A673 (cell line): ENCODE measurements at regions not wholly inside any gene's neighbourhood (a gene's known extent, or its start where the extent isn't known, plus 50 kb on each side); places are given as distances from the start of the nearest gene placed in this dataset.
A peak's percentile ranks its signal among the peaks of the same experiment; 100 is the strongest.

Source experiments
- BruUV-seq: library from RNA; stranded (reverse); fragments of 400-500 nt; replicated peaks from 2 replicates; lab custom pipeline; 2021; lab: Mats Ljungman, UMichigan
- CTCF ChIA-PET: fragments of 300-600 bp; sonication (Branson Sonifier 250); formaldehyde crosslinking; loops from one replicate; lab custom pipeline; 2022; ENCODE audit warnings: antibody characterized with exemption; lab: Charles Lee
- POLR2A ChIA-PET: fragments of 300-600 bp; sonication (Branson Sonifier 250); formaldehyde crosslinking; loops from one replicate; lab custom pipeline; 2022; ENCODE audit warnings: antibody characterized with exemption; ENCODE audit not compliant: low non-redundant PET; lab: Charles Lee
- DNase-seq: peaks from one replicate; pipeline ENCODE4 v3.0.0-alpha.2; 2015; ENCODE audit warnings: low spot score
- H3K27ac ChIP-seq: fragments of 200-600 bp; sonication (generic); 2 replicates; pipeline ENCODE4 v1.5.1; 2016; ENCODE audit warnings: mixed run types, low read depth, mild to moderate bottlenecking, mixed read lengths, antibody characterized with exemption, low read length; ENCODE audit not compliant: poor library complexity, severe bottlenecking
- H3K27me3 ChIP-seq: fragments of 200-600 bp; sonication (generic); replicated peaks from 2 replicates; pipeline ENCODE4 v1.6.1; 2017; ENCODE audit warnings: mixed run types, low read depth, mild to moderate bottlenecking, mixed read lengths, antibody characterized with exemption, low read length; ENCODE audit not compliant: insufficient read depth, poor library complexity
- H3K36me3 ChIP-seq: fragments of 200-600 bp; sonication (generic); 2 replicates; pipeline ENCODE4 v1.6.1; 2016; ENCODE audit warnings: mixed run types, mild to moderate bottlenecking, mixed read lengths, antibody characterized with exemption, low read length; ENCODE audit not compliant: insufficient read depth, poor library complexity, severe bottlenecking
- H3K4me1 ChIP-seq: fragments of 200-600 bp; sonication (generic); 2 replicates; pipeline ENCODE4 v1.6.1; 2017; ENCODE audit warnings: mixed run types, mild to moderate bottlenecking, mixed read lengths, antibody characterized with exemption, low read length; ENCODE audit not compliant: insufficient read depth, poor library complexity, severe bottlenecking
- H3K4me3 ChIP-seq: fragments of 200-600 bp; sonication (generic); 2 replicates; pipeline ENCODE4 v1.5.1; 2016; ENCODE audit warnings: low read depth, mixed run types, mild to moderate bottlenecking, mixed read lengths, low read length; ENCODE audit not compliant: poor library complexity, severe bottlenecking
- H3K9me3 ChIP-seq: fragments of 200-600 bp; sonication (generic); 2 replicates; pipeline ENCODE4 v1.6.1; 2016; ENCODE audit warnings: mixed run types, low read depth, mild to moderate bottlenecking, mixed read lengths, antibody characterized with exemption, low read length; ENCODE audit not compliant: poor library complexity, severe bottlenecking
- EZH2 ChIP-seq: fragments of 200-600 bp; sonication (generic); IDR thresholded peaks from 2 replicates; pipeline ENCODE4 v1.6.1; 2017; ENCODE audit warnings: borderline replicate concordance, low read depth, mild to moderate bottlenecking, mixed read lengths, antibody characterized with exemption, low read length; ENCODE audit not compliant: poor library complexity, severe bottlenecking
- intact Hi-C: fragments of 100-400 bp; cut with micrococcal nuclease; formaldehyde crosslinking; loops from one replicate; pipeline ENCODE4 v1.10.0; 2022; ENCODE audit not compliant: unreplicated experiment
- TF ChIP-seq, protein P1 (sequence below): fragments of 300-800, 200-600 bp; sonication (generic); conservative IDR thresholded peaks from 2 replicates; pipeline ENCODE4 v1.5.1; 2017; ENCODE audit warnings: low read depth, mild to moderate bottlenecking, antibody characterized with exemption, low read length, moderate library complexity, mixed read lengths

DNA sequence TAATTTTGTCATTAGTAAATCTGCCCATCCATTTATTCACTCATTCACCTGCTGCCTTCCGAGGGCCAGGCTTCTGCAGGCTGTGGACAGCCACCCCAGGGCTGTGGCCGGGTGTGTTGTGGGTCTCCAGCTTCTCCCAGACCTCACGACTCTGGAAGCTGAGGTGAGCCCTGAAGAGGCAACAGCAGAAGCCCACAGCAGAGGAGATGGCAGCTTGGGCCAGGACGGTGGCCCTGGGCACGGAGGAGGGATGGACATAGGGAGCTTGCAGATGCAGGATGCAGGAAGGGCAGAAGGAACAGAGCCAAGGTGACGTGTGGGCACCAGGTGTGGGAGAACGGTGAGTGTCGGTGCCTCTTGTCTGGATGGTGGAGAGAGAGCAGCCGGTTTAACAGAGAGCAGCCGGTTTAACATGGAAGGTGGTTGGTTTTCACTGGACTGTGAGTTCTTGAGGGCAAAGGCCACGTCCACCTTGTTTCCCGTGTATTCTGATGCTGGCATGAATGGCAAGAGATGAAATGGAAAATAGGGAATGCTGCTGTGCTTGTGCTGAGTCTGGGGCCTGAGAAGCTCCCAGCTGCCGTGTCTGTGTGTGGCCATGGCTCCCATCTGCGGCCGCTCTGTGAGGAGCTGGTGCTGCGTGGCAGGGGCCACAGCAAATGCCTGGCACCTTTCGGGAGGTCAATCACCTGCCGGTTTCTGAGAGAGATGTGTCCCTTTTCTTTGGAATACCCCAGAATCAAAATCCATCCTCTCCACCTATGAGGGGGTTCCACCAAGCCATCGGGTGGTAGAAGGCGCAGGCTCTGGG, 669.9 kb downstream of the BRD1 start:
- no peaks in the 10 kb centered on the region for H3K9me3 ChIP-seq
- H3K4me1 ChIP-seq: peaks cover 2% of the 10 kb centered on the region
- TF ChIP-seq, protein P1, sequence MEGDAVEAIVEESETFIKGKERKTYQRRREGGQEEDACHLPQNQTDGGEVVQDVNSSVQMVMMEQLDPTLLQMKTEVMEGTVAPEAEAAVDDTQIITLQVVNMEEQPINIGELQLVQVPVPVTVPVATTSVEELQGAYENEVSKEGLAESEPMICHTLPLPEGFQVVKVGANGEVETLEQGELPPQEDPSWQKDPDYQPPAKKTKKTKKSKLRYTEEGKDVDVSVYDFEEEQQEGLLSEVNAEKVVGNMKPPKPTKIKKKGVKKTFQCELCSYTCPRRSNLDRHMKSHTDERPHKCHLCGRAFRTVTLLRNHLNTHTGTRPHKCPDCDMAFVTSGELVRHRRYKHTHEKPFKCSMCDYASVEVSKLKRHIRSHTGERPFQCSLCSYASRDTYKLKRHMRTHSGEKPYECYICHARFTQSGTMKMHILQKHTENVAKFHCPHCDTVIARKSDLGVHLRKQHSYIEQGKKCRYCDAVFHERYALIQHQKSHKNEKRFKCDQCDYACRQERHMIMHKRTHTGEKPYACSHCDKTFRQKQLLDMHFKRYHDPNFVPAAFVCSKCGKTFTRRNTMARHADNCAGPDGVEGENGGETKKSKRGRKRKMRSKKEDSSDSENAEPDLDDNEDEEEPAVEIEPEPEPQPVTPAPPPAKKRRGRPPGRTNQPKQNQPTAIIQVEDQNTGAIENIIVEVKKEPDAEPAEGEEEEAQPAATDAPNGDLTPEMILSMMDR: no peak
- TF ChIP-seq EZH2: no peak
- intact Hi-C loops: no loop called here
- H3K27me3 ChIP-seq: no peaks in the 10 kb centered on the region
- POLR2A ChIA-PET: no interaction called here
- CTCF ChIA-PET: no interaction called here
- BruUV-seq: no TSS peak
- H3K27ac ChIP-seq: no peak overlapping the region
- DNase-seq: no peak
- no peaks in the 10 kb centered on the region for H3K36me3 ChIP-seq
- no peak overlapping the region for H3K4me3 ChIP-seq

DNA sequence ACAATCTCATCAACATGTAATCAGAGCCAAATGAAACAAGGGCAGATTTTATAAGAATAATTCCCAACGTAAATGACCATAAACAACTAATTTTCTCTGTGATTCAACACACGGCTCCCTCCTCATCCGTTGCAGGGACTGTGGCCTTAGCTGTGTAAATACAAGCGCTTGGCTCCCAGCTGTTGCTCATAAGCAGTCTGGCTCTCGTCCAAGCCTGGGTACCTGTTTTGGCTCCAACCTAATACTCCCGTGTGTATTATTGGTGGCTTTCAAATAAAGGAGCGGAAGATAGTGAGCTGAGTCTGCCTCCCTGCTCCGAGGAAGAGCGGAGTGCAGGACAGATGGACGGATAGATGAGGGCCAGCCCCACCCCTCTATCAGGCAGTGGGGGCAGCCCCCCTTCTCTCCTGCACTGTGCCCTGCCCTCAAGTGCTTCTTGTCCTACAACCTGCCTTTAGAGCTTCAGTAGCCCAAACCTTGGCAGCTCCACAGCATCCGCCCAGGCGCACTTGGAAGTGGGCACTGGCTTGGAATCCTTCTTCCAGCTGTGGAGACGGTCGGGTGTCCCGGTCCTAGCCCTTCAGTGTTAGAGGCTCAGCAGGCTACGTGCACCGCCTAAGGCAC, 670.9 kb downstream of the BRD1 start:
- ChIA-PET CTCF (no interaction called here), POLR2A (no interaction called here)
- Histone ChIP-seq H3K4me3 (no peak overlapping the region), H3K36me3 (no peaks in the 10 kb centered on the region), H3K4me1 (peaks cover 9% of the 10 kb centered on the region), H3K27me3 (no peaks in the 10 kb centered on the region), H3K9me3 (no peaks in the 10 kb centered on the region), H3K27ac (no peak overlapping the region)
- TF ChIP-seq, protein P1: no peak
- no peak for TF ChIP-seq EZH2
- intact Hi-C loops: no loop called here
- no peak for DNase-seq
- no TSS peak for BruUV-seq

DNA sequence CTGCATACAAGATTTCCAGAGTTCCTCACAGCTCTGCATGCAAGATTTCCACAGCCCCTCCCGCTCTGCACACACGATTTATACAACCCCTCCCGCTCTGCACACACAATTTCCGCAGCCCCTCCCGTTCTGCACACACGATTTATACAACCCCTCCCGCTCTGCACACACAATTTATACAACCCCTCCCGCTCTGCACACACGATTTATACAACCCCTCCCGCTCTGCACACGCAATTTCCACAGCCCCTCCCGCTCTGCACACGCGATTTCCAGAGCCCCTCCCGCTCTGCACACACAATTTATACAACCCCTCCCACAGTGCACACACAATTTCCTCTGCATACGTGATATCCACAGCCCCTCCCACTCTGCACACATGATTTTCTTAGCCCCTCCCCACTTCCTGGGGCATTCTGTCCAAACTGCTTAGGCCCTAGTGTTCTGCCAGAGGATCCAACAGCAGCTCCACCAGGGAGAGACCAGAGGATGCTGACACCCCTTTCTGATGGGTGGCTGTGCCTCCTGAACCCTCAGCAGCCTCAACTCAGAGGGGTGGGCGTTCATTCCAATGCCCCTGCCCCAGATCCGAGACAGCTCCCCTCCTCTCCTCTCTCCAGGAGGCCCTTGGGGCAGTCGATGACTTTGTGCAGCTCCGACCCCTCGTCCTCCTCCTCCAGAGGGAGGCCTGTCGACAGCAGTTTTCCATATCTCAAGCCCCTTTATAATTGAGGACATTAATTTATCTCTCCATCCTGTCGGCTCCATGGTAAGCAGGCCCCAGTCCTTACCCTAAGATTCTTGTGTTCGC, 671.7 kb downstream of the BRD1 start:
- Histone ChIP-seq H3K4me3 (no peak overlapping the region), H3K27ac (no peak overlapping the region), H3K9me3 (no peaks in the 10 kb centered on the region), H3K4me1 (peaks cover 10% of the 10 kb centered on the region), H3K27me3 (no peaks in the 10 kb centered on the region), H3K36me3 (no peaks in the 10 kb centered on the region)
- intact Hi-C loops: no loop called here
- CTCF ChIA-PET: no interaction called here
- TF ChIP-seq, protein P1: no peak
- no peak for TF ChIP-seq EZH2
- peak; percentile 24 for DNase-seq
- BruUV-seq: no TSS peak
- POLR2A ChIA-PET: no interaction called here
